ENCODE measurements at regions not wholly inside any gene's neighbourhood (a gene's known extent, or its start where the extent isn't known, plus 50 kb on each side); places are given as distances from the start of the nearest gene placed in this dataset.

- TF ChIP-seq CTCF (IDR thresholded peaks at IDR 0.05; ENCODE audit: low read depth, low read length, missing input control) (no peak), MAX (IDR thresholded peaks at IDR 0.05) (no peak), JUND (IDR thresholded peaks at IDR 0.05) (no peak), REST (IDR thresholded peaks at IDR 0.05) (no peak), SP1 (IDR thresholded peaks at IDR 0.05) (no peak)
Measured at GRCh38 chr10:128709686-128710085, 583.5 kb upstream of the MKI67 start.

Measured in liver (tissue), 3 donors.